GM23248 (cell line): ENCODE measurements at regions not wholly inside any gene's neighbourhood (a gene's known extent, or its start where the extent isn't known, plus 50 kb on each side); places are given as distances from the start of the nearest gene placed in this dataset.

Experiments
- EZH2 ChIP-seq: fragments of 200-600 bp; sonication (generic); IDR thresholded peaks from 2 replicates; pipeline ENCODE4 v1.6.1; 2018; ENCODE audit warnings: antibody characterized with exemption, mild to moderate bottlenecking; ENCODE audit not compliant: insufficient read depth, poor library complexity, severe bottlenecking
- EZH2phosphoT487 ChIP-seq: fragments of 200-600 bp; sonication (generic); IDR thresholded peaks from 2 replicates; pipeline ENCODE4 v1.6.1; 2018; ENCODE audit warnings: antibody characterized with exemption, moderate library complexity, mild to moderate bottlenecking, low read depth; ENCODE audit not compliant: insufficient read depth

- TF ChIP-seq EZH2phosphoT487 = no peak
- no peak for TF ChIP-seq EZH2
Measured at GRCh38 chr2:234771980-234772732, 179.7 kb upstream of the SH3BP4 start.
